GM21528 (cell line): ENCODE measurements at regions not wholly inside any gene's neighbourhood (a gene's known extent, or its start where the extent isn't known, plus 50 kb on each side); places are given as distances from the start of the nearest gene placed in this dataset.

Source experiments
- ATAC-seq: cut with Tn5 transposase; IDR thresholded peaks from one replicate; pipeline ENCODE4 v1.9.1; 2021; ENCODE audit warnings: mild to moderate bottlenecking, moderate library complexity; ENCODE audit not compliant: unreplicated experiment, low FRiP score

DNA sequence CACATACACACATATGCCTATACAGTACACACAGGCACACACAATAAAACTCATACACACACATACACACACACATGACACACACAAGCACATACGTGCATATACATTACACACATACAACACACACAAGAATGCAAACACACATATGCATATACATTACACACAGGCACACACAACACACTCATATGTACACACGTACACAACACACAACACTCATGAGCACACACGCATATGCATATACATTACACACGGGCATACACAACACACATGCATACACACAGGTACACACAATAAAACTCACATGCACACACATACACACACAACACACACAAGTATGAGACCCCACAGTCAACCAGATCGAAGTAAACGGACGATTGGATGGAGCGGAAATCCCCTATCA, 238.2 kb downstream of the ERMARD start:
- no peak for ATAC-seq

DNA sequence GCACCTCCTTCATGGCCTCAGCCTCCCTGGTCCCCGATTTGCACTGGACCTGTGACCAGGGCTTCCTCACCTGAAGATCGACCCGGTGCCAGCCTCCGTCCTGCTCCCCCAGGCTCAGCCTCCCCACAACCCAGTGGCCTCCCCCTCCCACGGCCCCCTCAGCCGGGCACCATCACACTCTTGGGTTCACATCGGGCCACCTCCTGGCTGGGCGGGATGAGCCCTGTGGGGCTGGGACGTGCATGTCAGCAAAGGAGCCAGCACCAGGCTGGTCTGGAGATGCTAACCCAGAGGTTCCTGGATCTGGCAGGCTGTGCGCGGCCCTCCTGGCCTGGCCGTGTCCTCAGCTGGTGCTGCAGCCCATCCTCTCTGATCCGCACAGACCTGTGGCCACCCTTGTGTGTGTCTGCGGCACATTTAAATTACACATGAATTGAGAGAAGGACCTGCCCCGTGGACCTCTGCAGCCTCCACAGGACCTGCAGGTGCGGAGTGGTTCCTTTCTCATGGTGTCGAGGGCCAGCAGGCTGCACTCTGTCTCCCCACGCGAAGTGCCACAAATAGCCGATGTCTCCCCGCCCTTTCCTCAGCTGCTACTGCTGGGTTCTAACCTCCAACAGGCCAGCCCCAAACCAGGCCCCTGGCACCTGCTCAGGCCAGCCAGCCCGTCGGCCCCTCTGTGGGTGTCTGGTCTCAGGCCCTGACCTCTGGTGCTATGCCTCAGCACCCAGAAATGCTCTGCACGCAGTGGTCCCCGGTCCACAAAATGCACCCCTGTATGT, 237.5 kb downstream of the ERMARD start:
- ATAC-seq = no peak

DNA sequence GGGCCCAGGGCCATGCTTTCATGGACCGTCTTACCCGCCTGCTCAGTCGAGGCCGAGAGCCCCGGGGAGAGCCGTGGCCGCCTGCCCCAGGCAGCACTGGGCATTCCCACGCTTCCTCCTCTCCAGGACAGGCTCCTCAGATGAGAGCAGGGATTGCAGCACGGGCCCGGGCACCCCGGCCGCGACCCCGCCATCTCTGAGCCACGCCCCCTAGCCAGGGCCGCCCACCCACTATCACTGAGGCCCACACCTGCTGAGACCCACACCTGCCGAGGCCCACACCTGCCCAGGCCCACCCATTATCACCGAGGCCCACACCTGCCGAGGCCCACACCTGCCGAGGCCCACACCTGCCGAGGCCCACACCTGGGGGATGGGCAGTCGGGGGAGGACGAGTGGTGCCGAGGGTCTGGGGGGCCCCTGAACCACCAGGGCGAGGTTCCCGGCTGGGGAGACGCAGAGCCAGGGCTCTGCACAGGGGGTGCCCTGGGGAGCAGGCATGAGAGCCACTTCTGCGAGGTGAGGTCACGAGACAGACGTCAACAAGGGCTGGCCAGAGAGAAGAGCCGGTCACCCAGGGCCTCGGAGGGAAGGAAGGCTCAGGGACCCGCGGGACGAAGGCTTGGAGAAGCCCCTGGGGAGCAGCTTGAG, 235.6 kb downstream of the ERMARD start:
- ATAC-seq = no peak

DNA sequence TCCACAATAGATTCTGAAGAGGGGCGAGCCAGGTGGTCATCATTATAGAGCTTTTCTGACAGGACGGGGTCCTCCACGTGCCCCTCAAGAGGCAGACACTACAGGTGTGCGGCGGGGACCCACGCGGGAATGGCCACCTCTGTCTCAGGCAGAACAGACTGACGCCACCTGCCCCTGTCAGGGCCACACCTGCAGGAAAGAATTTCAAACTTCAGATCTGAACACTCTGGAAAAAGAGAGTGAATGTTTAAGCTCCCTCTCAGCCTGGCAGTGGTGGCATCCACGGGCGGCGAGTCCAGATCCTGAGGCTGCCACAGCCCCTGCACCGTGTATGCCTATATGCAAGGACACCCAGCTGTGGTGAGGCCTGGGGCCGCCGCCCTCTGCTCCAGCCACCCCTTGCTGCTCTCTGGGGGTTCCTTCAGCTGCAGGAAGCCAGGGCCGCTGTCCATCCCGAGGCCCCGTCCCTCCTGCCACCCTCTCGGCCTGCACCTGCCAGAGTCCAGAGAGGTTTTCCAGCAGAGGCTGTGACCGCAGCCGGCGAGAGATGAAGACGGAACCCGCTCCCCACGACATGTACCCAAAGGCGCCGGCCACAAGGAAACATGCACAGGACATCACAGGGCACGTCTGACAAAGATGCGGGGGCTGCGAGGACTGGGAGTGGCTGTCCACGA, 234.9 kb downstream of the ERMARD start:
- ATAC-seq = no peak

DNA sequence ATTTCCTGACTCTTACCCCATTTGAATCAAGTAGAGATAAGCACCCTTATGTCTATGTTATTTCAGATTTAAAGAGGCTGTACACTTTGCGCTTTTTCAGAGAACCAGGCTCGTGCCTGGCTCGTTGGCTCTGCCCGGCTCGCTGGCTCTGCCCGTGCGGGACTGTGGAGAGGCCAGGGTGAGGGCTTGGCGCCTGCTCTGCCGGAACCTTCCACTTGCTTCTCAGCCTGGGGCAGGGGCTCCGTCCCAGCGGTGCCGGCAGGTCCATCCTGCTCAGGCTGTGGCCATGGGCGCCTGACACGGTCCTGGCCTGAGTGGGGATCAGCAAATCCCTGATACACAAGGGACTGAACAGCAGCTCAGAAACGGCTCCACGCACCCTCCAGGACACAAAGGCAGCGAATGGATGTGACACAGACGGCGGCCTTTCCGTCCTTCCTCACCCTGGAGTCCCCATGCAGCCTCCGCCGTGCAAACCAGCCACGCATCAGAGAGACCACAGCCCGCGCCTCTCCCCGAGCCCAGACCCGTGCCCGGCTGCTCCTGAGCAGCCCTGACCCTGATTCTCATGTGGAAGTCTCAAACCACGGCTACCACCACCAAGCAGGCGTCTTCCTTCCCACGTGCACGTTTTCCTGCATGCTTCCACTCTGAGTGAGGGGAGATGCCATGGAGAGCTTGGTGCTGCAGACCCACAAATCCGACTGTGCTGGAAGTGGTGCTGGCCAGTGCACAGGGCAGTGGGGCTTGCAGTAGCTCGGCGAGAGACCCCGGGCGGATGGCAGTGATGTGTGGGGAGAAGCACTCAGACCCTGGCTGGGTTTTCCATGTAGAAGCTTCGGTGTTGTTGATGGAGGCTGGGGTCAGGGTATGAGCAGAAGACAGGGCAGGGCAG, 233.9 kb downstream of the ERMARD start:
- ATAC-seq = no peak

DNA sequence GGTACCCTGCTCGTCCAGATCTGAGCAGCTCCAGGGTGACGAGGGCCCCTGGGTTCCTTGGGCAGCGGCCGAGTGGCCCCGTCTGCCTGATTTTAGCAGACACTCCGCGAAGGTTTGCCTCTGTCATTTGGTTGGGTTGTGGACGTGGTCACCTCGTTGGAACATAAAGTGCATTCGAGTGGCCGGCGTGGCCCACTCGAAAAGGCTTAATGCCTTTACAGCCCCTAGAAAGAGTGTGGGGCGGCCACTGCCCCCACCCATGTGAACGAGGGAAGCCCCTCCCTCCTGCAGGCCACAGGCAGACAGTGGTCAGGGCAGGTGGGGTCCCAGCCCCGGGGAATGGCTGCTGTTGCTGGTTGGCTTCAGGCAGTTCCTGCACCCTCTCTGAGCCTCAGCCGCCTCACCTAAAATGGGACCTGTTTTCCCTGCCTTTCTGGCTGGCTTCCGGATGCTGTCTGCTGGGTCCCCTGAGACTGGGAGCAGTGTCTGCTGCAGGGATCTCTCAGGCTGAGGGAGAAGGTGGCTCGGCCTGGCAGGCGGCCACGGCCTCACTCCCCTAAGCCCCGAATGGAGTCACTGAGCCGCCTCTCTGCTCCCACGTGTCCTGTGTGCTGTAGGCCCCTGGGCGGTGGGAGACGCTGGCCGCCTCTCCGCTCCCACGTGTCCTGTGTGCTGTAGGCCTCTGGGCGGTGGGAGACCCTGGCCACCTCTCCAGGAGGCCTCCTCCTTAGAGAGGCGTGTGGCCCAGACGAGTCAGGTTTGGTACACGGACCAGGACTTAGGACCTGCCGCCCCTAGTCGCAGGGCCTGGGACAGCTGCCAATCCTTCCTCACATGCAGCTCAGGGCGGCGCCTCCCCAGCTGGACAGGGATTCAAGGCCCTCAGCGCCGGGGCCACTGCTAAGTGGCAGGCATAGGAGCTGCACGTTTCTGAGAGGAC, 233.0 kb downstream of the ERMARD start:
- no peak for ATAC-seq

DNA sequence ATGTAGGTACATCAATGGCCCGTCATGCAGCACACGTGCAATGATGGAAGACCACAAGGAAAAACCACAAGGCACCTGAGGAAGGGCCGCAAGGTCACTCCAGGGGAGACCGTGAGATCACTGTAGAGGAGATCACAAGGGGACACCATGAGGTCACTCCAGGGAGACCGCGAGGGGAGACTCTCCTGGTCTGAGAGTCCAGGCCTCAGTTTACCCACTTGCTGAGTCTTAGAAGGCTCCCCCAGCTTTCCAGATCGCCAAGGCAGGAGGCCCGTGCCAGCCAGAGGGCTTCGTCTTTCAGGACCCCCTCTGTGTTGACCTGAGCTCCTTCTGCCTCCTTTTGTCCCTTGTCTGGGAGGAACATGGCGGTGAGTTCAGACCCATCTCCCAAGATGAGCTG, 232.2 kb downstream of the ERMARD start:
- no peak for ATAC-seq

DNA sequence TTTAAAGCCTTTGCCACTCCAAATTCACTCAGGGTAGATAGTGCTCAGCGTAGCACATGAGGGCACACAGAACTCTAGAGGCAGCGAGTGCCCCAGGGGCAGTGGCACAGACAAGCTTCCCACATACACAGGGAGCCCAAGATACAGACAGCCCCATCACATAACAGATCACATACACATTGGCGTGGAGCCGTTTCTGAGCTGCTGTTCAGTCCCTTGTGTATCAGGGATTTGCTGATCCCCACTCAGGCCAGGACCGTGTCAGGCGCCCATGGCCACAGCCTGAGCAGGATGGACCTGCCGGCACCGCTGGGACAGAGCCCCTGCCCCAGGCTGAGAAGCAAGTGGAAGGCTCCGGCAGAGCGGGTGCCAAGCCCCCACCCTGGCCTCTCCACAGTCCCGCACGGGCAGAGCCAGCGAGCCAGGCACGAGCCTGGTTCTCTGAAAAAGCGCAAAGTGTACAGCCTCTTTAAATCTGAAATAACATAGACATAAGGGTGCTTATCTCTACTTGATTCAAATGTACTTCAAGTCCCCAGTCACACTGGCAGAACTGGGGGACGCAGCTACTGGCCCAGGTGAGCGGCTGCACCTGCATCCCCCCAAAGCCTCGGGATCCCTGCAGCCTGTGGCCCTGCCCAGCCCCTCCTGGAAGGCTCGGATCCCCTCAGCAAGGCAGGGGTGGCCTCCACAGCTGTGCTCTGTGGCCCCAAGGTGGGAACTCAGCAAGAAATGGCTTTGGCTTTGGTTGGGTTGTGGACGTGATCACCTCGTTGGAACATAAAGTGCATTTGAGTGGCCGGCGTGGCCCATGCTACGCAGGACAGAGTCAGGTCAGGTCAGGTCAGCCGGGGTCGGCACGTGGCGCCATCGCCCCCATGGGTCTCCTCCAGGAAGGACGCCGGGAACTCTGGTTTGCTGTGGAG, 231.3 kb downstream of the ERMARD start:
- ATAC-seq = no peak

DNA sequence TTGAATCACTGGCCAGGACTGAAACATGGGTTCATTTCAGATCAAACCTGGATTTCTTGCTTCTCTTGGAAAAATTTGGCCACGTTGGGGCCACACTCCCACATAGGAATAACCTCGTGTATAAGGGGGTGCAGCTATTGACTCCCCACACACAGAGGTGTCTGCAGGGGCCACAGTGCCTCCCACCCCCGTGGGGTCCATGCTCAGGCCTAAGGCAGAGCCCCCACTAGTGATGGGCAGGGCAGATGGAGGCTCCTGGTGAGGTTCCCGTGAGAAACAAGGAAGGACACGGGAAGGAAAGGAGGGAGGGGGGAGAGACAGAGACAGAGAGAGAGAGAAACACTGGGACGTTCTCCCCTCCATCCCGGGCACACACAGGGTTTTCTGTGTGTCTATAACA, 230.5 kb downstream of the ERMARD start:
- no peak for ATAC-seq

DNA sequence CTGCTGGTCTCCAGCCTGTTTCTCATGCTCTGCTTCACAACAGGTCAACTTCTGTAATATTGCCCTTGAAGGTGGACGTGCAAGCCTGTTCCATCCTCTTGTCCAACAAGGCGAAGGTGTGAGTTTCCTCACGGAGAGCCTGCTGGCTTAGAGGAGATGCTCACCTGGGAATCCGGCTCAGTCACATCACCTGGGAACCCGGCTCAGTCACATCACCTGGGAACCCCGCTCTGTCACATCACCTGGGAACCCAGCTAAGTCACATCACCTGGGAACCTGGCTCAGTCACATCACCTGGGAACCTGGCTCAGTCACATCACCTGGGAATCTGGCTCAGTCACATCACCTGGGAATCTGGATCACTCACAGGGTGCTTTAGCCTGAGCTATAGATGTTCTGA, 230.1 kb downstream of the ERMARD start:
- ATAC-seq = no peak

DNA sequence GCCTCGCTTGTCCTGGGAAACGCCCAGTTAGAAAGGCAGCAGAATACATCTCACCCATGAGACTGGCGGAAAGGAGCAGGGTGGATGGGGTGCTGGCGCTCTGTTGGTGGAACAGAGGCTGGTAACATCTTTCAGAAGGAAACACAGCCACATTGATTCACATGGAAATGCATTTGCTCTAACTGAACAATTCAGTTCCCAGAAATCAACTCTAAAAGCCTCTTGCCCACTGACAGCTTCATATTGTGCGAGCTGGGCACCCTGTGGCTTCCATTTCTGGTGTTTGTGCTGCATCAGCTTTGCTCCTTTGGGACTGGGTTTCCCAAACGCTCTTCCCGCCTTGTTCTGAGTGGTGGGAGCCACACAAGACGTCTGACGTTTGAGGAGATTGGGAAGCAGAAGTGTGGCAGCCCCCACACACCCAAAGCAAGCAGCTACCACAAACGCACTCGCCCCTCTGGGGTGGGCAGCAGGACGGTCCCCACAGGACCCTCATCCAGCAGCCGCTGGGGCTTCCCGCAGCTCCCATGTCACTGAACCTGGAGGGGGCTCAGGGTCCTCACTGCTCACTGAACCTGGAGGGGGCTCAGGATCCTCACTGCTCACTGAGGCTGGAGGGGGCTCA, 229.5 kb downstream of the ERMARD start:
- no peak for ATAC-seq

DNA sequence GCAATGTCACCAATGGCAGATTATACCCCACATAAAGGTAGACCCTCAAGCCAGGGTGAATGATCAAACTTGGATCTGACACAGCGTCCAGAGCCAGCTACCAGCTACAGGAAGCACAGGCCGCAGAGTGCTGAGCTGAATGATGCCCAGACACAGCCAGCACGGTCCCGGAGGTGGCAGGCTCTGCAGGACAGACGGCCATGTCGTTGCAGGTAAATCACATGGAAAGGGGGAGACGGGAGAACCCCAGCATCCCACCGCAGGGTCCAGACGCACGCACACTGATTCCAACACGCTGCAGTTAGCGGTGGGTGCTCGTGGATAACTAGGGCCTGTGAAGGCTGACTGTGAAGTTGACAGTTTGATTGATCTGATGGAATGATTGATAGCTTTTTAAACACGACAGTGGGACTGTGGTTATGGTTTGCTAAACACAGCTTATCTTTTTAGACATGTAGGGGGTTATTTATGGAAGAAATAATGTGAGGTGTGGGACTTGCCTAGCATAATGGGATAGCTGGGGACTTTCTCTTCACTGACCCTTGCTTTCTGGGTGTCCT, 228.5 kb downstream of the ERMARD start:
- no peak for ATAC-seq

DNA sequence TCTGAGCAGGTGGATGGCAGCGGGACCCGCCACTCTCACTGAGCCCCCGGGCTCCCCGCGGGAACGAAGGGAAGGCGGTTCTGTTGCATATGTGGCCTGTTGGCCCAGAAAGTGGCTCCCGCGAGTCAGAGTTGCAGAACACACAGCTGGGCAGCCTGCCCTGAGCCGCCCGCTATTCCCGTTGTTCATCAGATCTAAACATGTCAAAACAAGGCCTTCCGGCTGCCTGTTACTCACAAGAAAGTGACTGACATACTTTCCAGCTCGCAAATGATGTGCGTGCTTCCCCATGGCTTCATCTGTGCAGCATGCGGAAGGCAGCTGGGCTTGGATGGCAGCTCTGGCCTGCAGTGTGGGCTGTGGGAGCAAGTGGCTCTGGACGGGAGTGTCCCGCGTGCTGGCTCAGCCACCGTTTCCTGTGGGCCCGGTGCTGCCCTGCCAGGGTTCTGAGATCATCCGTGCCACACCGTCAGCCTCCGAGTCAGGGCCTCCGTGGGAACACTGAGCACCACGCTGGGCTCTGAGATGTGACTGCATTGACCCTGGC, 227.3 kb downstream of the ERMARD start:
- no peak for ATAC-seq

DNA sequence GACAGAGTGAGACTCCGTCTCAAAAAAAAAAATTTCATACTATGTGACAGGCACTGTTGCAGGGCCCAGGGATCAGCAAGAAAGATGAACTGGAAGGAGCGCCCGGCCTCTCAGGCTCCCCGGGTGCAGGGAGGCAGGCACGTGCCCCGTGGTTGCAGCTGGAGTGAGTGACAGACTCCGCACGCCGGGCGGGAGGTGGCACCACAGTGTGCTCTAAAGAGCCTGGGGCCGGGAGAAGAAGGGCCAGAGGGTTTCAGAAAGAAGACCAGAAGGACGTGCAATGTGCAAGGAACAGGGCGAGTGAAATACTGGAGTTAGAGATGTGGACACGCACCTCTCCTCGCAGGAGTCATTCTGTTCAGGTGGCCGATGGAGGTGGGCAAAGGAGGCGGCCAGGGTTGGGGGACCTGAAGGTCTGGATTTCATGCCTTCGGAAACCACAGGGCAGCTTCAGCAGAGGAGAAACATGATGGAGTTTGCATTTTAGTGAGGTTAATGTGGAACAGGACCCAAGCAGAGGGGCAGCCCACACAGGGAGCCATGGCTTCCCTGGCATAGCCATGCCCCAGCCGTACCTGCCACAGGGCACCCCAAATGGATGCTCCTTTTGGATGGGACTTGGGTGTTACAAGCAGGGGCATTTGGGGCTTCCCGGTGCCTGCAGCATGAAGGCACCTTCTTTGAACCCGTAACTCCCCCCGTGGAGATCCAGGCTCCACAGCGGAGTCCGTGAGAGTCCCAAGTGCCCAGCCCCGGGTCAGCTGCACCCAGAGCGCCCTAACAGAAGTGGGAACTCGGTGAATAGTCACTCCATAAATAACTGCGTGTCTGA, 226.2 kb downstream of the ERMARD start:
- ATAC-seq = no peak

DNA sequence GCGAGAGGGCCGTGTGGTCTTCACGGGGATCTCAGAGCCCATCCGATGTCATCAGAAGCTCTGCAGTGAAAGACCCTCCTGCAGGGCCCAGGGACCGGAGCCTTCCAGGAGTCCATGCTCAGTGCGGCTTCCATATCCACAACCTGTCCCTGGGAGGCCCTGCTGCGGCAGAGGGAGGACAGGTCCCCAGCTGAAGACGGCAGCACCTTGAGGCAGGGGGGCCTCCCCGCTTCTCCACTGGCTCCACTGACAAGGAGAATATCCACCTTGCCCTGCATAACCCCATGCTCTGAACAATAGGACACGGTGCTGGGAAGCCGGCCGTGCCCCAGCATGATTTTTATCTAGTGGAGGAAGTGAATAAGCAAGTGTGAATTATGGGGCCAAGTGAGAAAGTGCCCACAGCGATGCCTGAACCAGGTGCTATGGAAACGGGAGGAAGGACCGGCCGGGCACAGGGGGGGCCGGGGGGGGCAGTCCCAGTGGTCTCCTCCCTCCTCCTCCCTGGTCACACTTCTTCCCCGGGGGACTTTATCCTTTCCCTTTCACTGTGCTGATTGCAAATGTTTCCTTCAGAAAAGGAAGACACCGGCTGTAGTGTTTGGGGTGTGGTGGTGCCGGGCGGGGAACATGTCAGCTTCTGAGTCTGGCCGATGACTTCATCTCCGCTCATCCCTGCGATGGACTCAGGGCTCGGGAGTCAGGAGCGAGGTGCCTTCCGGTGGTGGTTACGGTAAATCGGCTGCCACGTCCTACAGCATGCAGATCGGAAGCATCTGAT, 225.1 kb downstream of the ERMARD start:
- no peak for ATAC-seq

DNA sequence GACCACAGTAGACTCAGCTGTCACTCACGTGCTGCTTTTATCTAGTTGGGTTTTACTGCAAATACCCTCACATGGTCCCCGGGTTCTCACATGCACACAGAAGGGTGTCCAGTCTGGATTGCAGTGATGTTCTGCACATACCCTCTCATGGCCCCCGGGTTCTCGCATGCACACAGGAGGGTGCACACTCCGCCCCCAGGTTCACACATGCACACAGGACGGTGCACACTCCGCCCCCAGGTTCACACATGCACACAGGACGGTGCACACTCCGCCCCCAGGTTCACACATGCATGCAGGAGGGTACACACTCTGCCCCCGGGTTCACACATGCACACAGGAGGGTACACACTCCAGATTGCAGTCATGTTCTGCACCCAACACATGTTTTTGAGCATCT, 224.3 kb downstream of the ERMARD start:
- ATAC-seq = no peak
